AML-193 (cell line): ENCODE measurements at regions not wholly inside any gene's neighbourhood (a gene's known extent, or its start where the extent isn't known, plus 50 kb on each side); places are given as distances from the start of the nearest gene placed in this dataset.
"Not testable (repeated sequence)": the region's sequence is repeated elsewhere in the genome, so short reads cannot be mapped to it uniquely, and the experiment has no call there.

Source experiments
- DNase-seq, 2 experiments: peaks; one replicate each; lab custom pipeline; 2025; lab: John Stamatoyannopoulos, UW

DNA sequence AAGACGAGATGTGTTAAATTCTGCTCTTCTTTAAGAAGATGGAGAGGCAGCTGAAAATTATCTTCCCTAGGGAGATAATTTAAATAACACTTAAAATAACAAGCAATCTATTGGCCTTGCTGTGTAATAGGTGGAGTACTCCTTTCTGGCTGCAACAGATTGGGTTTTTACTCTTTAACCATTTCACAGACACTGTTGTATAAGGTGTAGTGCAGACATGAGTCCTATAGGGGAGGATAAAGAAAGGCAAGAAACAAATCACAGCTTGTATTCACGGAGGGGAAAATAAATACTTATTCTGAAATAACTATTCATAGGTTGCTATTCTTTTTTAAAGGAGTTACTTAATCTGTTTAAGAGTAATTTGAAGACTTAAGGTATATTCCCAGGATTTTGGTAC, 252.0 kb downstream of the ZPLD1 start:
- no peak for DNase-seq

DNA sequence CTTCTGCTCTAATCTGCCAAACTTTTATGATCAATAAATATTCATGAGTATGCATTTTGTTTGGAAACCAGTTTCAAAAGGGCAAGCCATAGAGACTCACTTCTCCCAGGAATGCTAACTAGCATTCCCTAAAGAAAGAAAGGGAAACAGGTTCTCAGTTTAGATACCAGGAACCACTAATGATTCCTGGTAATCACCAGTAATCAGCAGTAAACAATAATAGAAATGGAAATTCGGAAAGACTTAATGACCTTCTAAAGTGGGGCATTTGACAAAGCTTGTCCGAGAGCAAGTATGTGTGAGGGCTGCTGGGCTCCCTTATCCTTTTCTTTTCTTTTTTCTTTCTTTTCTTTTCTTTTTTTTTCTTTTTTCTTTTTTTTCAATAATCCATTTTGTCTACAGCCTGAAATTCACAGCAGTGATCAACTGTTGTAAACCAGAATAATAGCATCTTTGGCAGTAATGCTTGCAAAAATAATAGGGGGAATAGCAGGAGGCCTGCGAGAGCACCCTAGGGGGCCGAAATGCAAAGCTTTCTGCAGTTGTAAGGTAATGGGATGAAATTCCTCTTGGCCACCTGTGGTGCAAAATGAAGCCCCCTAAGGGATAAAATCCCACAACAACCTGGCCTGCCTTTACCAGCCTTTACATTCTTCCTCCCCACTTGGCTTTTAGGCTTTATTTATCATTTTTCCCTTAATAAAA, 253.2 kb downstream of the ZPLD1 start:
- DNase-seq = no peak

DNA sequence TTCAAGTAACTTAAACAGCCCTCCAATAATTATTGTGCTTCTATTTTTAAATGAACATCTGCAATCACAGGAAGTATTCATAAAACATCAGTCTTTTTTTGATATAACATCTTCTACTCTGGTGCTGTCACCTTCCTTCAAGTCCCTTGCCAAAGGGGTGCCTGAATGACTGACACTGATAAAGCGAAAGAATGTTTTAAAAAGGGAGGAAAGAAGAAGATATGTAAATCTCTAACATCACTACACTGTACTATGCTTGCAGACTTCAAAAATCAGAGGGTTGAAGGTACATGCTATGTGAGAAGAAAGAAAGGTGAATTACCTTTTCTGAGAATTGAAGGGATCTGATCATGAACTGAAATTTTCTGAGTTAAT, 253.7 kb downstream of the ZPLD1 start:
- DNase-seq = no peak

DNA sequence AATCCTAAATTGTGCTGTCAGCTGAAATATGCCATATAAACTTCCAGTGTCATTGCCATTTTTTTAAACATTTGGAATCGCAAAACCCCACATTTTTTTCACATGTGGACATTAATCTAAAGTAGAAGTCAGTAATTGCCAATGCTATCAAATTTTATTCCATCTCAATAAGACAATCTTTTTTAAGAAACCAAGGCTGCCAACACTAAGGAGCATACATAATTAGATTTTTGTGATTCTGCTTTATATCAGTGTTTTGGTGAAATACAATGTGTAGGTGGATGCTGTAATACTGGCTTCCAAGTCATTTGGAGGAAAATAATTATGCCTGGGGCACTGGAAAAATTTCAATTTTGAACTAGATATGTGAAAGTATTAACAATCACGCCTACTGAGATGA, 256.7 kb downstream of the ZPLD1 start:
- no peak for DNase-seq

DNA sequence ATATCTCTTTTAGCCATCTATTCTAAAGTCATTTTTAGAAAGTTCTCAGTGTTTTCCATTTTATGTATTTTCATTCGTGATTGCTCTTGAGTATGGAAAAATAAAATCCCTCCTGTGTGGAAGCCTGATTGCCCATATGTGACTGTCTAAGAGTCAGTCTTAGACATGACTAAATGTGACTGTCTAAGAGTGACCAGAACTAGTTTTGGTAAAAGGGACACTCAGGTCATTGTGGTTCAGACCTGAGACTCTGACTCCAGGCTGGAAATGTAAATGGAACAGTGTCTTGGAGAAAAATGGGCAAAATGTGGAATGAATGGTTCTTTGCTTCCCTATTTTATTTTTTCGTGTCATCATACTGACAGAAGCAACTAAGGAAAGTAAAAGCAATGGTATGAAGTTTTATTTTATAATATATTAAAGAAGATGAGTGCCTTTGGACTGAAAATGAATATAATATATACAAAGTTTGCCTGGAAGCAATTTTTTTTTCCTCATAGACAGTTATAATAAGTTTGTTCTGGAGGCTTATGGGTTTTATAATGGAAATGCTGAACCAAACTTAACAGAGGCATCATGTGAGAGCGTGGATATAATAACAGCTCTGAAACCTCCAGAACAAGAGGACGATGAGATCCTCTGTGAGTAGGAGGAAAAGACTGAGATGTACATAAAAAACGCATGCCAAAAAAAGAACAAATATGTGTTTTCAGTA, 264.4 kb downstream of the ZPLD1 start:
- no peak for DNase-seq

DNA sequence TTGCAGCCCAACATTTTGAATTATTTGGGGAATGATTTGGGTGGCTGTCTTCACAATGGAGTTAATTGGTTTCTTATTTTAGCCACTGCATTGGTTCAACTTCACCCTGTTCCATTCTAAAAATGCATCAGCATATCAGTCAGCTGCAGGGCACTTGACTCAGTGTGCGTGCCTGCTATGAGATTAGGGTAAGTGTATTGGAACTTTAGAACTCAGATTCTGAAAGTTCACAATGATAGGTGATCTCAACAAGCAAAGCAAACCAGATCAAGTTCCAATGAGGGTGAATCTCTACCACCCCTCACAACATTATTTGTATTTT, 265.0 kb downstream of the ZPLD1 start:
- no peak for DNase-seq

DNA sequence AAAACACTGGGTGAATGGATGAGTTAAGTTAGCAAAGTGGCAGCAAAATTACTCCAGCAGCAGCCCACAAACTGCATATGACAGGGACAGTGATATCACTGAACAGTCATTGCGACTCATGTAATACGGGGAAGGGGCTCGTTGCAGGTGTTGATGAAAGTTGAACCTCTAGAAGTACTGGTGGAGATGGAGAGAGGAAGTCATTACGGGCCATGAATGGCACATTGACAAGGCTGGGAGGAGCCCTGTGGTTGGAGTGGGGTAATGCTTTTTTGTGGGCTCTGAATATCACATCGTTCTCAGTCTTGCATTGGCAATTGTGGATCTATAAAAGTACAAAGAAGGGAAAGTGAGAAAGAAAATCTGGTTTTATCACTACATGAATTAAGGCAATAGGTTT, 278.1 kb downstream of the ZPLD1 start:
- no peak for DNase-seq

DNA sequence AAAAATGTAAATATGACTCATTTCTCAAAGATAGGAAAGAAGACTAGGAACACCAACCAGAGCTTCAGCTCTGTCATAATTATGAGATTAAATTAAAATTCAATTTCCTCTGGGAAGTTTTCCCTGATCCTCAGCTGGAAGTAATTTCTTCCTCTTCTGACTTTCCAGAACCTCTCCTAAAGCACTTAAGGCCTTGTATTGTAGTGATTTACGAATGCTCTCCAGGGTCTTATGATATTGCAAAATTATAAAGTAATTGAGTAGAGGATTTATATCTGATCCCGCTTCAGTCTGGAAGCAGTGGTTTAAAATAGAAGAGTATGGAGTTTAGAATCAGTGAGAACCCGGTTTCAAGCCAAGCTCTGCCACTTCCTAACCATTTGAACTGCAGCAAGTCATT, 279.8 kb downstream of the ZPLD1 start:
- DNase-seq = no peak

DNA sequence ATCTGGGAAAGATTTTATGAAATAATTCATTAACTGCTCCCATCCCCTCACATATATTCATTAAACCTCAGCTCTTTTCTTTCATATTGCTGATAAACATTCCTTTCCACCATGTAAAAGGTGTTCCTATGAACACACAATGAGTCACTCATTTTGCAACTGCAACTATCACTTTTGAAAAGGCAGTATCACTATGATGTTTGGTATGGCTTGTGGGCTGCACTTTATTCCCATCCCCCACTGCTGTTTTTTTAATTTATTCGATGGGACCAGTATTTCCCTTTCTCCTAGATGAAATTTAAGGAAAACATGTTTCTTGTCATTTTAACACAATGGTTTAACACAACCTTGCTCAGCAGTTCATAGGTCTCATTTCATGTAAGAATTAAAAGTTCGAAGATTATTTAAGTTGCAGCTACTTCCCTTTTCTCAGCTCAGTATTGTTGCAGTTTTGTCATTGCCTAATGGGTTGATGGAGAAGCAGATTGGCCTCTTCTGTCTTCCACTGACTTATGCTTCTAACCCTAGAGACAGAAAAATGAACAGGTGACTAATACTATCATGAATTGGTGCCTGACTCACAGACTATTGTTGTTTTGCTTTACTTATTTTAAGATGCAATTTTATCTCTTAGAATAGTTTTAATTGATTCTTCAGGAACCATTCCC, 280.3 kb downstream of the ZPLD1 start:
- peak; percentile 40 to 61 for DNase-seq

DNA sequence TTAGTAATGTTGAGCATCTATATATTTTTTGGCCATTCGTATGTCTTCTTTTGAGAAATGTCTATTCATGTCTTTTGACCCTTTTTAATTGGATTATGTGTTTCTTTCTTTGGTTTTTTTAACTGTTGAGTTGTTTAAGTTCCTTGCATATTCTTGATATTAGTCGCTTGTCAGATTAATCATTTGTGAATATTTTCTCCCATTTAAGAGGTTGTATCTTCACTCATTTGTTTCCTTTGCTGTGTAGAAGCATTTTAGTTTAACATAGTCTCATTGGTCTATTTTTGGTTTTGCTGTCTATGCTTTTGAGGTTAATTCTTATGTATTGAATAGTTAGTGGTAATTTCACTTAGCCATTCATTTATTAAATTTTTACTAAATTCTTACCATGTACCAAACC, 283.8 kb downstream of the ZPLD1 start:
- DNase-seq = no peak

DNA sequence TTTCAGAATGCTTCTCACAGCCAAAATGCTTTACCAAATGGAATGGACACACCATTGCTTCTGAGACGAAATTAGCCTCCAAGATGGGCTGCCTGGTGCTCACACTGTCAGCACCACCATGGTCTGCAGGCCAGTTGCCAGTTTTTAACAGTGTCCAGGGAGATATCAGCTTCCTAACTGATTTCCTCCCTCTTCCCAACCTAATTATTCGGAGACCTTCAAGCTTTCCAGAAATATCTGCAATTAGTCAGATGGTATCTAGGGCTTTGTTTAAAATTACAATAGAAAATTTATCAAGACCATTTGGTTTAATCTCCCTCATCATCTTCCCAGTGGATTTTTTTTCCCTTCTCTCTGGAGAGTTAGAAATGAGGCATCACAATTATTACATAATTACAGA, 287.5 kb downstream of the ZPLD1 start:
- DNase-seq = no peak

DNA sequence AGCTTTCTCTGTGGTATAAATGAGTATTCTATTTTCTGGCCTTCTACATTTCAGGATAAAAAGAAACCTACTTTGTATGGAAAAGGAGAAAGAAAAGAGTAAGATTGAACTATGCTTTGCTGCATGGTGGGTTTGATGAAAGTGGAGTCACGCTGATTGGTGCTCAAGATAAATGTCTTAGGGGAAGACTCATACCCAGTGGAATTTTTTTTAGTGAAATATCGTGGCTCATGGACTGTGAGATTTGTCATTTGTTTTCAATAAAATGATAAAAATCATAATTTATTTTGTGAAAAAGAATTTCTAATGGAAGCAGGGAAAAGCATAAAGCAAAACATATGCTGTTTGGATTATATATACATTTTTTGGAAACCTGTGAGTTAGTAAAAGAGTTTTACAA, 292.5 kb downstream of the ZPLD1 start:
- DNase-seq = no peak

DNA sequence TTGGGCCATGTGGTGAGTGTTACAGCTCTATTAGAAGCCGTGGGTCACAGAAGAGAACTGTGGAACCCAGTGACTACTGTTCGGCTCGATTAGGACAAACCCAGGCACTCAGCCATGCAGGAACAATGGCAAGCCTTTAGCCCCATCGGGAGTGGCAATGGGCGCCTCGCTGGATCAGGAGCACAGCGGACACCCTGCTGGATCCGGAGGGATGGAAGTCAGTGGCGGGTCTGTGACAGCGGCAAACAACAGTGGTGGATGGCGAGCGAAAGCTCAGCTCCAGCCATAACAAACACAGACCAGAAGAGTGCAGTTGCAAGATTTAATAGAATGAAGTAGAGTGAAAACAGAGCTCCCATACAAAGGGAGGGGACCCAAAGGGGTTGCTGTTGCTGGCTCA, 297.8 kb downstream of the ZPLD1 start:
- DNase-seq = not testable (repeated sequence)

DNA sequence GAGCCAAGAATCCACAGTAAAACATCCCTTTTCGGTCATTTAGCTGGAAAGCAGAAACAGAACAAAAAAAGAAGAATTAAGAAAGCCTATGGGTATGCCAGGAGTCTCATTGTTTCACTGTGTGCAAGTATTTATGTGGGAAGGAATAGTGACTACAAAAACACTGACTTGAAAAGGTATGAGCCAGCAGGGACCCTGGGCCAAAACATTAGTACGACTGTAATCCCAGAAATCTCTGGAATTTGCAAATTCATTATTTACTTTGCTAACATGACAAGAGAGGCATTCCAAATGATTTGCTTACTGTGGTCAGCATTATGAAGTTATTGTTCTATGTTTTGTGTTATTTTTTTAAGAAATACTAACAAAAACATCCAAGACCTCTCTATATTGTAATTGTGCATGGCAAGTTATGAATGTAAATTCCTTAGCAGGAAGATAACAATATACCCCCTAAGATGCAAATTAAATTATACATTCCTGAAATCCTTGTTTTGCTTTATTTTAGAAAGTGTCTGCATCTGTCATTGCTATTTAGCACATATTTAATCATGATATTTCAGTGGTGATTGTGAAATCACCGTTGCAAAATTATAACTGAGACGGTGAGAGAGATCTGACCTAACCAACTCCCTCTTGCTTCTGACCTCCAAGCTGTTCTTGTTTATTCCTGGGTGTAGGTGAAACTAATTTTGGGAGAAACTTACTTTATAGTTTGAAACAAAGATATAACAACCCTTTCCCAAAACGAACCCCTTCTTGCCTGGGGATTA, 299.2 kb downstream of the ZPLD1 start:
- no peak for DNase-seq

DNA sequence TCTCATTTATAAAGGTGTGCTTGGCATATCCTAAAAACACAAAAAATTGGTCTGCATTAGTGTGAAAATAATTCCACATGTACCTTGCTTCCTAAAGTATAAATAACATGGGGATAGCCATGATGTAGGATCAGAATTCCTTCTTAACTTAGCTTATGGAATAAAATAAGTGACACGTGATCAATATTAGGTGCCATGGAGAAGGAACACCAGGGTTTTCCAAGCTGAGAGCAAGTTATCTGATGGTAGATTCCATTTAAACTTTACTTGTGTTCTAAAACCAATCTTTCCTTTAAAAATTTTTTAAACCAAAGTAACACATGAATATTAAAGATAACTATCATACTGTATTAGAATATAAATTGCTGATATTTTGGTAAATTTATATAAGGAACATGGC, 300.5 kb downstream of the ZPLD1 start:
- no peak for DNase-seq

DNA sequence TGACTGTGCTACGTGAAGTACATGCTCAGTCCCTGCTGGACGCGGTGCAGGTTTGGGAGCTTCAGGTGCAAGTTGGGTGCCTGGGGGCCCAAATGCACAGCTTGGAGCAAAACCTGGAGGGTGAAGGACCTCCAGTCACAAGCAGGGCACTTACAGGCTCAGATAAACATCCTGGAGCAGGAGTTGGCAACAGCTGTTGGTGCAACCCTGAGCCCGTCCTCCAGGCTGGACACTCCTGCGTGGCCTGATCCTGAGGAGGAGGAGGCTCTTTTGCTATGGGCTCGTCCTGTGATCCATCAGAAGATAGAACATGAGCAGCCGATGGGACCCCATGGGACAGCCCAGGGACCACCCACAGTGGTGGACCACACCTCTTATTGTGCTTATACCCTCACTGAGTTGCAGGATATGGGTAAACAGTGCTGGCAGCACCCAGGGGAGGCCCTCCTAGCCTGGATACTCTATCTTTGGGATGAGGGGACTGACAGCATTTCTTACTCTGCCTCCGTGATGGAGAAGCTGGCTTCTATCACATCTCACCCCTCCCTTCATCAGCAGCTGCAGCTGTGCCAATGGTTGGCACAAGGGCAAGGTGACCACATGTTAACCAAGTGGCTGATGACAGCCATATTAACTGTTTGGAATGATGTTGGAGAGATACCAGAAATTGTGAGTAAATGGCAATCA, 301.6 kb downstream of the ZPLD1 start:
- DNase-seq = no peak

DNA sequence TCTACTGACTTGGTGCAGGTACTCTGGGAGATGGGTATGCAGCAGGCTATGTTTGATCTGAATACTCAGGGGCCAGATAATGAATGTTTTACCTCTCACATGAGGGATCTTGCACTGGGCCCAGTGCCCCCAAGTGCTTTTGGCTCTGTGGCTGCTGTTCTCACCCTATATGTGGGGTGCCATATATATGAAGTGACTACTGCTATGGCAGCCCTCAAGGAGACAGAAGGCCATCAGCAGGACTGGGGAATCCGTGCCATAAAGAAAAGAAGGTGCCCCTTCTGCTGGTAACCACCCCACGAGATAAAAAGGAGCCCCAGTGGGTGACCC, 302.1 kb downstream of the ZPLD1 start:
- DNase-seq = no peak

DNA sequence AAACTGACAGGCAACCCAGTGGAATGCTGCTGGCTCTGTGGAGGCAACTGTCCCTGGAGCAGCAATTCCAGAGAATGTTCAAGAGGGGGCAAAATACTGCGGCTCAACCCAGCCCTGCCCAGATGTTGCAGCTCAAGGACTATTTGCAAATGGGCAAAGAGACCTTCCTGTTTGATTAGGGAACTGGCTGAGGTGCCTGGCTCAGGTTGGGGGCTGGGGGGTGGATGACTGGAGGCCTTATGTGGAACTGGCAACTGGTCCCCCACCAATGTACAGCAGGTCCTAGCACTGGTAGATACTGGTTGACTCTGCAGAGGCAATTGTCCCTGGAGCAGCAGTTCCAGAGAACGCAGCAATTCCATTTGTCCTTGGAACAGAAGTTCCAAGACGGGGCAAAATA, 302.5 kb downstream of the ZPLD1 start:
- DNase-seq = no peak

DNA sequence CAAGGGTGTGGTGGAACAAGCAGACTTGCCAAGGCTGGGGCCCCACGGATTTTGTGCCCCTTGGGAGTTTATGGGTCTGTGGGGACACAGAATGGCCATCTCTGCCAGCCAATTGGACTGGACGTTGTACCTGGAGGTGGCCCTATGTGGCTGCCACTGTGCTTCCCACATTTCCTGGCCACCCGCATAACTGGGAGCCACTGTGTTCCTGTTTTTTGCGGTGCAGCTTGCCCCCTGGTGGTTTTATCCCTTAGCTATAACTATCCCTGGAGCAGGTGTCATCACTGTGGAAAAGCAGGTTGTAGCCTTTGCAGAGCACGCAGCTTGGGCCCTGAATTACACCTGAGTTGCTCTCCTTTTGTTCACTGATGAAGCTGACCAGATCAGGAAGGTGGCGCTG, 306.3 kb downstream of the ZPLD1 start:
- no peak for DNase-seq

DNA sequence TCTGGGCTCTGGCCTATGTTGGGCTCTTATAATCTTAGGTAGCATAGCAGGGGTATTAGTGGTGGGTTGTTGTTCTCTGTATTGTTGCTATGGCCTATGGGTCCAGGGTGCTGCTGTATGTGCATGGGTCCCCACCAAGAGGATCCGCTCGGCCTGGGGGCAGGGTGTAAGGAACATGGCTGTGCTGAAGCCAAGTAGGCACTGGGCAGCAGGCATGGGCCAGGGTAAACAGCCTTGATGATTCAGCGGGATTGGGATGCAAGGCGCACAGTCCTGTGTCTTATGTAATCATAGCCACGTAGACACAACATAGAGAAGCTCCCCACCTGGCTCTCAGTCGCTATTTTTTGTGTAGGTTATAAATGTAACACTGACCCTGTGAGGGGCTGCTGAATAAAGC, 306.9 kb downstream of the ZPLD1 start:
- DNase-seq = no peak

DNA sequence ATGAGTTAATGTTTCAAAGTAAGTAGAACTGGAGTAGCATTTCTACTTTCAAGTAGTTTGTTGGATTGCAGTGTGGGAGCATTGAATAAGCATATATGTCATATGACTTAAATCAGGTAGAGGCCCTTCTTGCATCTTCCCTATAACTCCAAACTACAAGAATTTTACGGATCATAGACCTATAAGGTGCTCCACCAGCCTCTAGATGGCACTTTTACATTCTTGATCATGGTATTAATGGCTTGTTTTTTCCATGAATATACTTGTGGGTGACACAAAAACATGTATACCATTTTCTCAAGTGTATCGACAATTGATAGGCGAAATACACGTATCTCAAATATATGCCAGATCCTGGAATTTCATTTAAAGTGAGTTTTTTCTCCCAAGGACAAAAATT, 311.1 kb downstream of the ZPLD1 start:
- peak in 1 of 2 experiments; percentile 3 for DNase-seq

DNA sequence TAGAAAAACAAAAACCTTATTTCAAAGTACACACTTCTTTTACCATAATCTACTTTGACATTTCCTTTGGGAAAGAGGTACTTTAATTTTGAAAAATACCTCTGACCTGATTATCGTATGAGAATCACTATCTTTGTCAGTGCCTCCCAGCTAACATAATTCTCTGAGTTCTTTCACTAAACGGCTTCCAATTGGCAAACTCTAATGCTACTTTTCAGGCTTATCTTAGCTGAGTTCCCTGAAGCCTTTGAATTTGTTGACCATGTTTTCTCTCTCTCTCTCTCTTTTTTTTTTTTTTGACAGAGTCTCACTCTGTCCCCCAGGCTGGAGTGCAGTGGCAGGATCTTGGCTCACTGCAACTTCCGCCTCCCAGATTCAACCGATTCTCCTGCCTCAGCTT, 312.8 kb downstream of the ZPLD1 start:
- DNase-seq = no peak
